WTC11 (cell line): ENCODE measurements at regions not wholly inside any gene's neighbourhood (a gene's known extent, or its start where the extent isn't known, plus 50 kb on each side); places are given as distances from the start of the nearest gene placed in this dataset.

ENCODE experiments used
- ATAC-seq: fragments of 200-7000 bp; cut with Tn5 transposase; 2 replicates; pipeline ENCODE4 v1.10.0; 2021; ENCODE audit warnings: mild to moderate bottlenecking, moderate library complexity
- CTCF ChIA-PET: fragments of 300-600 bp; sonication (Branson Sonifier 250); formaldehyde crosslinking; loops from one replicate; lab custom pipeline; 2021; ENCODE audit warnings: antibody characterized with exemption; lab: Charles Lee
- POLR2A ChIA-PET: fragments of 350-600 bp; sonication (Branson Sonifier 250); formaldehyde crosslinking; loops from one replicate; lab custom pipeline; 2021; ENCODE audit warnings: antibody characterized with exemption; lab: Charles Lee
- DNase-seq: peaks from one replicate; pipeline ENCODE4 v3.0.0; 2021; ENCODE audit warnings: low spot score
- H3K27ac Mint-ChIP-seq: 2 replicates; pipeline ENCODE4 v1.8.0; 2021; ENCODE audit warnings: mixed read lengths
- H3K27me3 Mint-ChIP-seq: 2 replicates; pipeline ENCODE4 v1.8.0; 2021; ENCODE audit warnings: low read depth, mild to moderate bottlenecking, moderate library complexity, mixed read lengths
- H3K36me3 Mint-ChIP-seq: 2 replicates; pipeline ENCODE4 v1.8.0; 2021; ENCODE audit warnings: mixed read lengths
- H3K4me1 Mint-ChIP-seq: 2 replicates; pipeline ENCODE4 v1.8.0; 2022; ENCODE audit warnings: mixed read lengths
- H3K4me3 Mint-ChIP-seq: 2 replicates; pipeline ENCODE4 v1.8.0; 2021; ENCODE audit warnings: mild to moderate bottlenecking, moderate library complexity, mixed read lengths
- H3K9me3 Mint-ChIP-seq: 2 replicates; pipeline ENCODE4 v1.8.0; 2021; ENCODE audit warnings: mixed read lengths
- AFF4 ChIP-seq: sonication (generic); formaldehyde crosslinking; IDR thresholded peaks from 2 replicates; pipeline ENCODE4 v1.8.1; 2023; ENCODE audit warnings: mild to moderate bottlenecking, missing genetic modification reagents, borderline replicate concordance
- ATF3 ChIP-seq: sonication (generic); formaldehyde crosslinking; conservative IDR thresholded peaks from 2 replicates; pipeline ENCODE4 v1.8.1; 2022; ENCODE audit warnings: mild to moderate bottlenecking, missing genetic modification reagents
- CREB1 ChIP-seq: sonication (generic); formaldehyde crosslinking; IDR thresholded peaks from 2 replicates; pipeline ENCODE4 v1.8.0; 2023; ENCODE audit warnings: mild to moderate bottlenecking, missing genetic modification reagents
- CREM ChIP-seq: sonication (generic); formaldehyde crosslinking; IDR thresholded peaks from 2 replicates; pipeline ENCODE4 v1.8.1; 2022; ENCODE audit warnings: mild to moderate bottlenecking, missing genetic modification reagents, moderate library complexity
- EMX1 ChIP-seq: fragments of 250-450 bp; sonication (Bioruptor Pico); IDR thresholded peaks from 2 replicates; pipeline ENCODE4 v1.8.0; 2021; ENCODE audit warnings: mild to moderate bottlenecking
- ERG ChIP-seq: fragments of 250-450 bp; sonication (Bioruptor Pico); IDR thresholded peaks from 2 replicates; pipeline ENCODE4 v1.8.0; 2021; ENCODE audit warnings: mild to moderate bottlenecking
- FOXP1 ChIP-seq: sonication (generic); formaldehyde crosslinking; IDR thresholded peaks from 2 replicates; pipeline ENCODE4 v1.8.0; 2022; ENCODE audit warnings: missing genetic modification reagents, mild to moderate bottlenecking, moderate library complexity, borderline replicate concordance
- FOXP4 ChIP-seq: sonication (generic); formaldehyde crosslinking; IDR thresholded peaks from 2 replicates; pipeline ENCODE4 v1.8.0; 2022; ENCODE audit warnings: mild to moderate bottlenecking, missing genetic modification reagents
- GTF2I ChIP-seq: fragments of 250-450 bp; sonication (Bioruptor Pico); conservative IDR thresholded peaks from 2 replicates; pipeline ENCODE4 v1.4.0; 2021; ENCODE audit warnings: mild to moderate bottlenecking
- HMGA2 ChIP-seq: fragments of 250-450 bp; sonication (Bioruptor Pico); IDR thresholded peaks from 2 replicates; pipeline ENCODE4 v1.4.0; 2021; ENCODE audit warnings: mild to moderate bottlenecking, moderate library complexity
- HMGXB4 ChIP-seq: sonication (generic); formaldehyde crosslinking; IDR thresholded peaks from 2 replicates; pipeline ENCODE4 v1.8.1; 2023; ENCODE audit warnings: mild to moderate bottlenecking, moderate library complexity, missing genetic modification reagents
- KAT7 ChIP-seq: sonication (generic); formaldehyde crosslinking; IDR thresholded peaks from 2 replicates; pipeline ENCODE4 v1.8.1; 2023; ENCODE audit warnings: missing genetic modification reagents, mild to moderate bottlenecking, borderline replicate concordance
- MXD4 ChIP-seq: fragments of 250-450 bp; sonication (Bioruptor Pico); IDR thresholded peaks from 2 replicates; pipeline ENCODE4 v1.8.0; 2021; ENCODE audit warnings: mild to moderate bottlenecking, moderate library complexity, borderline replicate concordance
- NFATC4 ChIP-seq: fragments of 250-450 bp; sonication (Bioruptor Pico); IDR thresholded peaks from 2 replicates; pipeline ENCODE4 v1.9.0; 2021; ENCODE audit warnings: mild to moderate bottlenecking
- RORB ChIP-seq: fragments of 250-450 bp; sonication (Bioruptor Pico); IDR thresholded peaks from 2 replicates; pipeline ENCODE4 v1.9.0; 2021; ENCODE audit warnings: mild to moderate bottlenecking
- SMAD4 ChIP-seq: sonication (generic); formaldehyde crosslinking; IDR thresholded peaks from 2 replicates; pipeline ENCODE4 v1.8.0; 2022; ENCODE audit warnings: mild to moderate bottlenecking, missing genetic modification reagents
- TEAD4 ChIP-seq: sonication (generic); formaldehyde crosslinking; IDR thresholded peaks from 2 replicates; pipeline ENCODE4 v1.8.0; 2022; ENCODE audit warnings: mild to moderate bottlenecking, missing genetic modification reagents
- ZBTB43 ChIP-seq: sonication (generic); formaldehyde crosslinking; IDR thresholded peaks from 2 replicates; pipeline ENCODE4 v1.8.1; 2023; ENCODE audit warnings: mild to moderate bottlenecking, missing genetic modification reagents
- ZNF416 ChIP-seq: fragments of 250-450 bp; sonication (Bioruptor Pico); IDR thresholded peaks from 2 replicates; pipeline ENCODE4 v1.9.0; 2021; ENCODE audit warnings: mild to moderate bottlenecking, inconsistent platforms
- ZNF425 ChIP-seq: fragments of 250-450 bp; sonication (Bioruptor Pico); conservative IDR thresholded peaks from 2 replicates; pipeline ENCODE4 v1.9.0; 2021; ENCODE audit warnings: mild to moderate bottlenecking
- ZSCAN18 ChIP-seq: fragments of 250-450 bp; sonication (Bioruptor Pico); IDR thresholded peaks from 2 replicates; pipeline ENCODE4 v2.1.2; 2022; ENCODE audit warnings: mild to moderate bottlenecking, moderate library complexity

GRCh38 chrX:147602176-147602696 lies 309.5 kb upstream of the FMR1 start:
- peaks cover 51% of the 10 kb centered on the region for H3K9me3 Mint-ChIP-seq
- ChIA-PET CTCF (no interaction called here), POLR2A (no interaction called here)
- ATAC-seq (no peak), DNase-seq (no peak)
- no peaks in the 10 kb centered on the region for H3K4me1 Mint-ChIP-seq
- H3K27ac Mint-ChIP-seq = no peak overlapping the region
- no peaks in the 10 kb centered on the region for H3K27me3 Mint-ChIP-seq
- peaks cover 21% of the 10 kb centered on the region for H3K36me3 Mint-ChIP-seq
- no peak for TF ChIP-seq ZBTB43 (CRISPR knock-in tag)
- no peak for TF ChIP-seq CREM
- TF ChIP-seq FOXP4 (CRISPR knock-in tag) = no peak
- no peak for TF ChIP-seq ATF3 (CRISPR knock-in tag)
- TF ChIP-seq AFF4 (CRISPR knock-in tag) = no peak
- H3K4me3 Mint-ChIP-seq = no peak overlapping the region

GRCh38 chrX:147626605-147627004 lies 285.1 kb upstream of the FMR1 start:
- ChIA-PET POLR2A (no interaction called here), CTCF (no interaction called here)
- DNase-seq (no peak), ATAC-seq (no peak)
- H3K27ac Mint-ChIP-seq = no peak overlapping the region
- no peak overlapping the region for H3K4me3 Mint-ChIP-seq
- H3K27me3 Mint-ChIP-seq = no peaks in the 10 kb centered on the region
- peaks cover 39% of the 10 kb centered on the region for H3K9me3 Mint-ChIP-seq
- peaks cover 10% of the 10 kb centered on the region for H3K36me3 Mint-ChIP-seq
- H3K4me1 Mint-ChIP-seq = no peaks in the 10 kb centered on the region
- TF ChIP-seq TEAD4 = no peak
- no peak for TF ChIP-seq GTF2I (CRISPR knock-in tag)
- TF ChIP-seq ZNF425 = no peak
- no peak for TF ChIP-seq ZSCAN18 (CRISPR knock-in tag)
- no peak for TF ChIP-seq NFATC4
- TF ChIP-seq KAT7 = no peak
- no peak for TF ChIP-seq ATF3 (CRISPR knock-in tag)
- TF ChIP-seq FOXP1 (CRISPR knock-in tag) = no peak
- no peak for TF ChIP-seq RORB (CRISPR knock-in tag)
- TF ChIP-seq SMAD4 (CRISPR knock-in tag) = no peak
- TF ChIP-seq HMGA2 (CRISPR knock-in tag) = no peak
- no peak for TF ChIP-seq CREB1 (CRISPR knock-in tag)
- no peak for TF ChIP-seq HMGXB4 (CRISPR knock-in tag)
- TF ChIP-seq ERG (CRISPR knock-in tag) = no peak
- no peak for TF ChIP-seq ZNF416 (CRISPR knock-in tag)
- no peak for TF ChIP-seq MXD4 (CRISPR knock-in tag)
- no peak for TF ChIP-seq EMX1
